GM12873 (cell line): ENCODE measurements at regions not wholly inside any gene's neighbourhood (a gene's known extent, or its start where the extent isn't known, plus 50 kb on each side); places are given as distances from the start of the nearest gene placed in this dataset.

ENCODE experiments used
- TF ChIP-seq, protein P1 (sequence below): IDR thresholded peaks from 2 replicates; pipeline ENCODE4 v1.5.1; 2012; ENCODE audit warnings: low read depth, mild to moderate bottlenecking, moderate library complexity, low read length, control low read depth; ENCODE audit not compliant: insufficient read depth; ENCODE audit errors: missing control alignments

DNA sequence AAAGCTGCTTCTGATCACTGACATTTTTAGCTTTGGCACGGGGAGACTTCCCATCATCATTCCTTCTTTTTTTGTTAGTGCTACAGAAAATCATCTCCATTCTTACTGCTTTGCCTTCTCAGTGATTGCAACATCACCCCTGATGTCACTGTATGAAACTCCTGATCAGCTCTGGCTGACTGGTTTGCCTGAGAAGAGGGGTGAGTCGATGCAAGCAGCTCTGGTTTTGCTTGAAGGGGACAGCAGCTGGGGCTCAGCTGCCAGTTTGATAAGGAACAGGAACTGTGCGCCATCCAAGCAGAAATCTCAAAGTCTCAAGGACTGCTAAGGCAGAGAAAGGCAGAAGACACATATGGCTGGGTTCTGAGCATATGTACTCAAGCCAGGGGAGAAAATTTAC, 808.5 kb upstream of the CELF2 start:
- TF ChIP-seq, protein P1, sequence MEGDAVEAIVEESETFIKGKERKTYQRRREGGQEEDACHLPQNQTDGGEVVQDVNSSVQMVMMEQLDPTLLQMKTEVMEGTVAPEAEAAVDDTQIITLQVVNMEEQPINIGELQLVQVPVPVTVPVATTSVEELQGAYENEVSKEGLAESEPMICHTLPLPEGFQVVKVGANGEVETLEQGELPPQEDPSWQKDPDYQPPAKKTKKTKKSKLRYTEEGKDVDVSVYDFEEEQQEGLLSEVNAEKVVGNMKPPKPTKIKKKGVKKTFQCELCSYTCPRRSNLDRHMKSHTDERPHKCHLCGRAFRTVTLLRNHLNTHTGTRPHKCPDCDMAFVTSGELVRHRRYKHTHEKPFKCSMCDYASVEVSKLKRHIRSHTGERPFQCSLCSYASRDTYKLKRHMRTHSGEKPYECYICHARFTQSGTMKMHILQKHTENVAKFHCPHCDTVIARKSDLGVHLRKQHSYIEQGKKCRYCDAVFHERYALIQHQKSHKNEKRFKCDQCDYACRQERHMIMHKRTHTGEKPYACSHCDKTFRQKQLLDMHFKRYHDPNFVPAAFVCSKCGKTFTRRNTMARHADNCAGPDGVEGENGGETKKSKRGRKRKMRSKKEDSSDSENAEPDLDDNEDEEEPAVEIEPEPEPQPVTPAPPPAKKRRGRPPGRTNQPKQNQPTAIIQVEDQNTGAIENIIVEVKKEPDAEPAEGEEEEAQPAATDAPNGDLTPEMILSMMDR: no peak

DNA sequence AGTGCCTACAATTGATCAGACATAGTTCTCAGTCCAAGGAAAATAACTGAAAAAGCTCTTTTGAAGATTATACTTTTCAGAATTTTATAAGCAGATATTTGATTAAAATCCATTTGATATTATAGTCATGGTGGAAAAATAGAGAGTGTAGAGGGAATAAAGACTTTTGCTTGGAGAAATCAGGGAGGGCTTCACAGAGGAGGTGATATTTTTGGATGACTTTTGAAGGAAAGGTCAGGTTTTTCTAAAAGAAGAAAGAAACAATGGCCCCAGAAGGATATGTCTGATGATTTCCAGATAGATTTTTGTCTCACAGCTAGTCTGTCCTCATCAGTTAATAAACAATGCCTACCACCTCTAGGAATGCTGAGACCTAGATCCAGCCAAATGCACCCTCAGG, 806.3 kb upstream of the CELF2 start:
- TF ChIP-seq, protein P1: no peak

DNA sequence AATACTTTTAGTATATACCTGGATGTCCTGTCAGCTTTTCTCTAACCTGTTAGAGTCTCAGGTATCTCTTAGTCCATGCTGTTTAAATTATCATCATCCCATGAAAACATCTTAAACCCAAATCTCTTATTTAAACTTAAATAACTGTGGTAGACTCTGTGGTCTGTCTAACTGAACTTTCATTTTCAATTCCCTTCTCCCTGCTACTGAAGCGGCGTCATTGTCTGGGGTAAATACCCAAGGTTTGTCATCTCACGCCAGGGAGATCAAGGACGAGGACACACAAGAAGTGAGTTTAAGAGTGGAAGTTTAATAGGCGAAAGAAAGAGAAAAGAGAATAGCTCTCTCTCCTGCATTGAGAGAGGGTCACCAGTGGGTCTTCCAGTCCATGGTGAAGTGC, 804.4 kb upstream of the CELF2 start:
- TF ChIP-seq, protein P1: no peak

DNA sequence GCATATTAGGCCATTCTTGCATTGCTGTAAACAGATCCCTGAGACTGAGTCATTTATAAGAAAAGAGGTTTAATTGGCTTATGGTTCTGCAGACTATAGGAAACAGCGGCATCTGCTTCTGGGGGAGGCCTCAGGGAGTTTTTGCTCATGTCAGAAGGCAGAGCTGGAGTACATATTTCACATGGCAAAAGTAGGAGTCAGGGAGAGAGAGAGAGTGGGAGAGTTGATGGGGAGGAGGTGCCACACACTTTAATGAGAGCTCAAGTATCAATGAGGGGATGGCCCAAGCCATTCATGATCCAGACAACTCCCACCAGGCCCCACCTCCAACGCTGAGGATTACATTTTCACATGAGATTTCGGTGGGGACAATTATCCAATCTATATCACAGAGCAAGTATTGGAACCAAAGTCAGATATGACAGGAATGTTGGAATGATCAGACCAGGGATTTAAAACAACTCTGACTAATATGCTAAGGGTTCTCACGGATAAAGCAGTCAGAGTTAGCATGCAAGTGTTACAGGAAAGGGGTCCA, 795.3 kb upstream of the CELF2 start:
- TF ChIP-seq, protein P1: no peak

DNA sequence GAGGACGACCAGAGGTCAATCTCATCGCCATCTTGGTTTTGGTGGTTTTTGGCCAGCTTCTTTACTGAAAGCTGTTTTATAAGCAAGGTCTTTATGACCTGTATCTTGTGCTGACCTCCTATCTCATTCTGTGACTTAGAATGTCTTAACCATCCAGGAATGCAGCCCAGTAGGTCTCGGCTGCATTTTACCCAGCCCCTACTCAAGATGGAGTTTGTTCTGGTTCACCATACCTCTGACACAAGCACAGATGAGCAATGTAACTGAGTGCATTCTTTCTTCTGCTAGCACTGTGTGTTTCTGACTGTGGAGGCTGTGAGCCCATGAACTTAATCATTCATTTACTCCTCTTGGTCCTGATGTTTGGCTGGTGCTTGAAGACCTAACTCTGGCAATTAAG, 794.5 kb upstream of the CELF2 start:
- TF ChIP-seq, protein P1: no peak

DNA sequence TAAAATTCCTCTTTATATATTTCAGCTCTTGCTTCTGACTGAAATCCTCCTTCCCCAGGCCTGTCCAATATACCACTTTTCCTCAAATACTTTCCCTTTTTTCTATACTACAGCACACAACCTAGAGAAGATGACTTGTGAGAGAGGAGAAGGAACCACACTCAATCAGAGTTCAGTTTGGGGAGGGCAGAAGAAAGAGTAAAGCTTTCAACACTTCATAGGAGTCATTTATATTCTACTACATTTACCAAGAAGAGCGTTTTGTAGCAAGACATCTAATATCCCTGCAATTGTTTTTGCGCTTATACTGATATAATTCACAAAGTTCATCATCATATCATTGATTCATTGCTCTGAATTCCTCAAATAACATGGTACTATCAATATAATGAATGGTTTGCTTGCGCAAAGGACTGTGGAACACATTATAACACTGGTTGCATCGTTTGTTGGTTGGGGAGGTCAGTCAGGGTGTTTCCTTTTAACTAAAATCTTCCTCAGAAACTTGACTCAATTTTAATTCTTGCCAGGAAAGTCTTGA, 792.5 kb upstream of the CELF2 start:
- TF ChIP-seq, protein P1: no peak

DNA sequence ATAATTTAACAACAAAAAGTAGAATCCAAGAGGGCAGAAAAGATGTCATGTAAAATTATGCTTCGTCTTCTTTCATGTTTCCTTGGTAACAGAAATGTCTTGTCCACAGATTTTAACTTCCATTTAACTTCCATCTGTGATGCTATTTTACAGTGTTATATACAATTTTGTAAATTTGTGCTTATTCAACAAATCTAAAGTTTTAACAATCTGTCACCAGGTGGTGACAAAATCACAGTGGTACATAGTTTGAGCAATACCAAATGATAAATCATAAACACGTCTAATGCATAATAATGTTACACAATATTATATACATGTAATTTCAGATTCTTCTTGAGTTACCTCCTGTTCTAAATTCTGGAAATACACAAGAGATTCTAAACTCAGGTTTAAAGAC, 784.4 kb upstream of the CELF2 start:
- TF ChIP-seq, protein P1: no peak
